Activated CD8-positive, alpha-beta memory T cell treated with anti-CD3 and anti-CD28 coated beads, Interleukin-2, amount 50 U/mL, for 24 hours (primary cell): ENCODE measurements at regions not wholly inside any gene's neighbourhood (a gene's known extent, or its start where the extent isn't known, plus 50 kb on each side); places are given as distances from the start of the nearest gene placed in this dataset.

Source experiments
- DNase-seq: peaks from one replicate; pipeline ENCODE4 v3.0.0-alpha.2; 2020; ENCODE audit errors: extremely low read depth

DNA sequence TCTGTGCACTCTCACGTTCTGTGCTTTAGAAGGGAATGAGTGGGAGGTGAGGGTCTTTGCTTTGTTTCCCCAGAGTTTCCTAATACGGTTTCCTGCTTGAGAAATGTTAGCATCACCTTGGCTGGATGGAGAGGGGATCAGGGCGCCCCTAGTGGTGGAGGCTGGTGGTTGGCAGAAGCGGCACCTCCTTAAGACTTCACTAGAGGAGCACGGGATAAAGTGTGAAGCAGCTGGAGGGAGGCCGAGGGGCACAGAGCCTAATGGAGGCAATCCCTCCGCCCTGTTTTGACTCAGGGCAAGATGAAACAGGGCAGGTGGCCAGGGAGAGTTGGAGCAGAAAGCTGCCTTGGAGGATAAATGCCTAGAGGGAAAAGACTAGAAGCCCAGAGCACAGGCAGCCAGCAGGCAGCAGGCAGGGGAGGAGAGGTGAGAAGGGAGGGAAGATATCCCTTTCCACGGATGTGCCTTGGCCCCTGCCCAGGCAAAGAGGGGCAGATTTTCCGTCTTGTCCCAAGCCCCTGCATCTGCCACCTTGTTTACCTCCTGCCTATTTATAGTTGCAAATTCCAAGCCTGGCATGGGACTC is 56.0 kb upstream of the BTRC start:
- DNase-seq: peak; percentile 44

DNA sequence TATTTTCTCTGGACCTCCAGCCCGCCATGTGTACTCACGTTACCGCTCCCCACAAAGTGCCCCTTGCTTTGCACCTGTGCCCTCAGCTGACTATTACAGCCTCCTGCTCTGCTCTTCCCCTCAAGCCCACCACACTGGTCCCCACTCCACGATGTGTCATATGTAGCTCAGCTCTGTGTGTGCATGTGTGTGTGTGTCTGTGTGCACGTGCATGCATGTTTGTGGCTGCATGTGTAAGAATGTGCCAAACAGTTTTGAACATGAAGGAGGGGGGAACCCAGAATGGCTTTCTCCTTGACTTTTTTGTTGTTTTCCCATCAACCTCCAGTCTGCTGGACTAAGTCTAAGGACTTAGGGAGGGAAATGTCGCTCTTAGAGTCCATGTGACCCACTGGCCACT is 54.8 kb upstream of the BTRC start:
- no peak for DNase-seq

DNA sequence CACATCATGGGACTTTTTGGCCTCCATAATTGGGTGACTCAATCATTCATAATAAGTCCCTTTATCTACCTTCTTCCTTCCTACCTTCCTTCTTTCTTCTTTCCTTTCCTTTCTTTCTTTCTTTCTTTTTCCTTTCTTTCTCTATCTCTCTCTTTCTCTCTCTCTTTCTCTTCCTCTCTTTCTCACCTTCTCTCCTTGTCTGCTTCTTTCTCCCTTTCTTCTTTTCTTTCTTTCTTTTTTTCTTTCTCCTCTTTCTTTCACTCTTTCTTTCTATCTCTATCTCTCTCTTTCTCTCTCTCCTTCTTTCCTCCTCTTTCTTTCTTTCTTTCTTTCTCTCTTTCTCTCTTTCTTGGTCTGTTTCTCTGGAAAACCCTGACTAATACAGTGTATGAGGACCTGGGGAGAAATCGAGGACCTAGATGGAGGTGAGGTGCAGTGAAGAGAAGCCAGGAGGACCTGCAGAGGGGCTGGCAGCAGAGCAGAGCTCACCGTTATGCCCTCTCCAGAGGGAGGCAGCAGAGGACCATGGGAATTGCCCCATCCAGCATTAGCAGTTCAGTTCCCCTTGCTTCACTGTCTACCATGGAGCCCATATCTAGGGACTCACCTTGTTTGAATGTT is 52.7 kb upstream of the BTRC start:
- DNase-seq: no peak

DNA sequence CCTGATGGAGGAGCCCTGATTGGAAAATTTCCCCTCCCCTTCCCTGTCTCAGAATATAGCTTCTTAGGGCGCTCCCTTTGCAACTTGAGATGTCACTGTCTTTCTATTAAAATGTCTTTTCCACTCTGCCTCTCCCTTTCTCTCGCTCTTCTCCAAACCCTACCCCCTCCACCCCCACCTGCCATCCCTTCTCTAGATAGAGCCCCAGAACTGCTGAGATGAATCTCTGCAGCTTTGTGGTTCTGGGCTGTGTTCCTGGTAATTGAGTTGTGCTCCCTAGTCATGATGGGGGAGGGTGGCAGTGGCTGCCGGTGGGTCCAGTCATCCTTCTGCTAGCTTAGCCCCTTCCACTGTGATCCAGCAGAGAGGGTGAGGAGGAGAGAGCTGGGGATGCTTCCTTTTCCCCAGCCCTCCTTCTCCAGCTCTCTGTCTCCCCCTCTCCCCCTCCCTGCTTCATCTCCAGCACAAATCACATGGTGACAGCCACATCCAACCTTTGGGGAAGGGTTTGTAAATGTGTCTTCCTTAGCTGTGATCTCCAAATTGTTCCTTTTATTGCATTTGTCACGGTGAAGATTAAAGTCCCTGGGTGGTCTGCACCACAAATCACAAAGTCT is 50.8 kb upstream of the BTRC start:
- DNase-seq: no peak
